ENCODE measurements at regions not wholly inside any gene's neighbourhood (a gene's known extent, or its start where the extent isn't known, plus 50 kb on each side); places are given as distances from the start of the nearest gene placed in this dataset.

GRCh38 chr16:87229230-87230188 lies 87.7 kb downstream of the C16orf95 start:
- DNase-seq (ENCODE audit: low spot score) = no peak

DNA sequence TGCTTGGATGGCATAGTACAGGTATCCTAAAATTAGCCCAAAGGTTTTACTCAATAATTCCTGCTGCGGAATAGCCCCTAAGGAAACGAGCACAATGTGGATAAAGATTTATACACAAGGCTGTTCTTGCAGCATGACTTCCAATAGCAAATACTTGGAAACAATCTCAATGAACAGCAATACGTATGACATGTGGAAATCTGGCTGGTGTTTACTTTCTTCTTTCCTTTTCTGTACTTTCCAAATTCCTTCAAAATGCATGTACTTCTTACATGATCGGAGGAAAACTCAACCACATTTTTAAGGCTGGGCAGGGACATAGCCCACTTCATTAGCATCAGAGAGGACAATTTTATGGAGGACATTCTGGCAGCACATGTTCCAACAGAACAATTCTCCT lies 86.6 kb downstream of the C16orf95 start:
- no peak for DNase-seq (ENCODE audit: low spot score)

DNA sequence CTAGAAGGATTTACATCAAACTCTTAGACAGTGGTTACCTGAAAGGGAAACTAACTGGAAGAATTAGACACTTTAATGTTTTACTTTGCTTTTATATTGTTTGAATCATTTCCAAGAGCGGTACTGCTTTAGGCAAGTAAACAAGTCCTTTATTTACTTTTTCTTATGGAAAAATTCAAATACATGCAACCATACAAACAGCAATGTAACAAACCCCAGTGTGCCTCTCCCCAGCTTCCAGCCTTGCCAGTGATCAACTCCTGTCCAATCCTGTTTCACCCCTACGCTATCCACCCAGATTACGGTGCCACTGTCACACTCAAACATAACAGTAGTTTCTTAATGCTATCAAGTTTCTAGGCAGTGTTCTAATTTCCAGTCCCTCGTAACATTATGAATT lies 85.9 kb downstream of the C16orf95 start:
- DNase-seq (ENCODE audit: low spot score) = no peak

DNA sequence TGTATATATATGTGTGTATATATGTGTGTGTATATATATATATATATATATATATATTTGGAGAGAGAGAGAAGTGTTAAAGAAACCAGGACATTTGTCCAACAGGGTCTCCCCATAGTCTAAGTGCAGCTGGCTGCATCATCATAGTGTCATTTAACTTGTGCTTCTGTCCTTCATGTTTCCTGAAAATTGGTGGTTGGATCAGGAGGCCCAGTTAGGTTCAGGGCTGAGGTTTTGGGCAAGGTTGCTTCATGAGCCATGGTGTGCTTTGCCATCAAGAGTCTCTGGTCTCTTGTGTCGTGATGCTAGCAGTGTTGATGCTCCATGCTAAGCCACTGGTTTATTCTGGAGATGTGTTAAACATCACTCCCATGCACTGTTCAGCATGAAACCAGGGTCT lies 85.3 kb downstream of the C16orf95 start:
- DNase-seq (ENCODE audit: low spot score) = no peak

DNA sequence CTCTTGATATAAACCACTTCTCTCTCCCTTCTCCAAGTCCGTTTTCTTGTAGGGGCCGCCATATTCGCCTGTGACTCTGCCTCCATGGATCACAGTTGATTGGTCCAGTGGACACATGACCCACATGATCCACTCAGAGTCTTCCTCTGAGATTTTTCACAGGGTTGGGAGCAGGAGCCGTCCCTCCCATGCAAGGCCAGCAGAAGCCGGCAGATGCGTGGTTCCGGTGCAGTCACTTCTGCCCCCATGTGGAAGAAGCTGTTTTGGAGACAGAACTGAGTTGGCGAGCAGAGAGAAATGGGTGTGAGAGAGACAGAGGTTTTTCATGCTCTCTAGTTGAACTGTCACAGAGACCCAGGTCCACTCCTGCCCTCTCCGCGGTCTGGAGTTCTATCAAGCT lies 83.3 kb downstream of the C16orf95 start:
- peak; percentile 47 for DNase-seq (ENCODE audit: low spot score)

GRCh38 chr16:87234601-87235000 lies 82.6 kb downstream of the C16orf95 start:
- DNase-seq (ENCODE audit: low spot score) = no peak

GRCh38 chr16:87235810-87236515 lies 81.2 kb downstream of the C16orf95 start:
- no peak for DNase-seq (ENCODE audit: low spot score)

- no peak for DNase-seq (ENCODE audit: low spot score)
Measured at GRCh38 chr16:87236516-87237115, 80.6 kb downstream of the C16orf95 start.

- no peak for DNase-seq (ENCODE audit: low spot score)
Measured at GRCh38 chr16:87238361-87238715, 78.9 kb downstream of the C16orf95 start.

GRCh38 chr16:87239545-87239944 lies 77.6 kb downstream of the C16orf95 start:
- no peak for DNase-seq (ENCODE audit: low spot score)

DNA sequence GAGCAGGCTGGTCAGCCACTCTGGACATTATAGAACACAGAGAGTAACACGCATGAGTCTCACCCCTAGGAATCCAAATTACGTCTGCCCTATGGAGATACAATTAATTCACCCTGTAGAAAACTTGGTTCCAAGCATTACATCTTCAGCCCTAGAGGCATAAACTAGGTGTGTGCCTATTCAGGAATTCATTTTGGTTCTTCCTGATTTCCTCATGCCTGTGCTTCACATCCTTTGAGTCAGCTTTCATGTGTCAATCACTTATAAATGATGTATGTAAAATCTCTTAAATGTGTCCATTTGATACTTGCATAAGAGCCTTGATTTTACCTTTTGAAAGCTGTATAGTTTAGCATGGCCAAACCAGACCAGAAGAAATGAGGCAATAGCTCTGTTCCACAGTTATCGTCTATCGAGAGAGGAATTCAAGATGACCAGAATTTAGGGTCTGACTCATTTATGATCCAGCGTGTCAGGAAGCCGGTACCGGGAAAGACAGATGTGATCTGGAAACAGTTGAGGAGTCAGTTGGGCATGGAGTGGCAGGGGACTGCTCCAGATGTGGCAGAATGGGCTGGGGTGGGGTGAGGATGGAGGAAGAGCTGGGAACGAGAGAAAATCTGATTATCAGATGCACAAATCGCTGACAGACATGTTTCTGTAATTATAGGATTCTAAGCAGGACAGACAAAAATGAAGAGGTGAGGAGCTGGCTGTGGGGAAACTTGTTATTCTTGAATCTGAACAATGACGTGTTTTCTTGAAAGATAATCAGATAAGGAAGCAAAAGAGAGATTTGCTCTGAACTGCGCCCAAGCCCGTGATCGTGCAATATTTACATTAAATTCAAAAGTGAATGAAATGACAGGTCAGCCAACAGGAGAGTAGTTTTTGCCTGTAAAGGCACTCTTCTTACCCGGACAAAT lies 76.7 kb downstream of the C16orf95 start:
- DNase-seq (ENCODE audit: low spot score) = peak; percentile 73

DNA sequence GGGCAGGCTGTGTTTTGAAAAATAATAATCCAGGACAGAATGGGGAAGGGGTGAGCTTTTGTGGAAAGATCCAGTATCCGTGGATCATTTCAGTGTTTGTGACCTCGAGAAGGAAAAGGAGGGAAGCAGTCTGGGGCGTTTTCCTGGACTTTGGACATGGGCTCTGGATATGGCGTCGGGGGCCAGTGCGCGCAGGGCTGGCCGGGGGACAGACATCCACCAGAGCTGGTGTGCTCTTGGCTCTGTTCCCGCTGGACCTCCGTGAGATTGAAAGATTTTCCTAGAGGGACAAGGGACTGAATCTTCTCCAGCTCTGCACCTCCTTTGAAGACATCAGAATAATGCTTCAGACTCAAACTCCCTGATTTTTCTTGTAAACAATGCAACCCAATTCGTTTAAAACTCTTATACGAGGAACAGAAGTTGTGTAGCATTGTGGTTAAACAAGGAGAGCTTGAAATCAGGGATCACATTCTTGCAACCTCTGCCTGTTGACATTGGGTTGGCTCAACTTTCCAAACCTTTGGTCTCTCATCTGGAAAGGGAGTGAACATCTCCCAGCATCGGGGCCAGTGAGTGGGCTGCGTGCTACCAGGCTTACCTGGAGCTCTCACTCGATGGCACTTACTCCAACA lies 75.9 kb downstream of the C16orf95 start:
- DNase-seq (ENCODE audit: low spot score) = no peak

GRCh38 chr16:87243478-87243877 lies 73.7 kb downstream of the C16orf95 start:
- DNase-seq (ENCODE audit: low spot score) = no peak

DNA sequence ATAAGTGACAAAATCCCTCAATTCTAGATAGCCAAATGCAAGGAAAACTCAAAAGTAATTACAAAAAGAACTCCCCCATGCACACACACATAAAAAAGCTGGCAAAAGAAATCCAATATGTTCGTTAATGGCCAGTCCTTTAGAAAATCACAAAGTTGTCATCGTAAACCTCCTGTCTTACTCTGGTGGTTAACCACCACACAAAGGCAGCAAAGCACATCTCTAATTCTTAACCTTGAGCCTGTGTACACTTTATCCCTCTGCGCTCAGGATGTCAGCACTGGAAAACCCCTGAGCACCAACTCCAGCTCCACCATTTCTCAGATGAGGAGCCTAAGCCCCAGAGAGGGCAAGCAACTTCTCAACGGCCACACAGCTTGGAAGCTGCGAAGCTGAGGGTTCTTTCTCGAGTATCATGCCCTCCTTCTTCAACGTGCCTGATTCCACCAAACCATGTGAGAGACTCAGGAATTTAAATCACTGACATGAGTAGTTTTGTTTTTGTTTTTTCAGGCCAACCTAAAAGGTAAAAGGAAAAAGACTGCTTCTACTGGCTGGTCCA lies 72.5 kb downstream of the C16orf95 start:
- no peak for DNase-seq (ENCODE audit: low spot score)

GRCh38 chr16:87245511-87245910 lies 71.7 kb downstream of the C16orf95 start:
- no peak for DNase-seq (ENCODE audit: low spot score)

- no peak for DNase-seq (ENCODE audit: low spot score)
Measured at GRCh38 chr16:87246269-87247065, 70.7 kb downstream of the C16orf95 start.

GRCh38 chr16:87248714-87249113 lies 68.5 kb downstream of the C16orf95 start:
- no peak for DNase-seq (ENCODE audit: low spot score)

- no peak for DNase-seq (ENCODE audit: low spot score)
Measured at GRCh38 chr16:87249425-87249824, 67.8 kb downstream of the C16orf95 start.

GRCh38 chr16:87250431-87250960 lies 66.7 kb downstream of the C16orf95 start:
- no peak for DNase-seq (ENCODE audit: low spot score)
